ENCODE measurements at regions not wholly inside any gene's neighbourhood (a gene's known extent, or its start where the extent isn't known, plus 50 kb on each side); places are given as distances from the start of the nearest gene placed in this dataset.

GRCh38 chr2:204154863-204155262 lies 218.3 kb downstream of the ICOS start:
- Mint-ChIP-seq H3K9me3 (ENCODE audit: insufficient read depth) (peaks cover 7% of the 10 kb centered on the region), H3K27me3 (peaks cover 8% of the 10 kb centered on the region), H3K4me1 (no peaks in the 10 kb centered on the region), H3K4me3 (no peak overlapping the region), H3K27ac (no peak overlapping the region)
- Histone ChIP-seq H4K20me1 (ENCODE audit: control insufficient read depth, insufficient read depth, low read length, poor library complexity, severe bottlenecking) (no peaks in the 10 kb centered on the region), H3K4me1 (ENCODE audit: control insufficient read depth in 2 of 2, insufficient read depth in 2 of 2, low read length in 2 of 2) (no peaks in the 10 kb centered on the region), H3K4me2 (replicated peaks; ENCODE audit: low read depth, low read length, poor library complexity, severe bottlenecking) (no peak overlapping the region), H3K27me3 (replicated peaks in 1 of 4; ENCODE audit: control extremely low read depth in 1 of 4, control insufficient read depth in 3 of 4, insufficient read depth in 4 of 4, low read length in 3 of 4) (no peaks in the 10 kb centered on the region), H2AFZ (ENCODE audit: insufficient read depth, low read depth, low read length, poor library complexity, severe bottlenecking) (no peak overlapping the region), H3K4me3 (ENCODE audit: control extremely low read depth in 1 of 5, extremely low read depth in 1 of 5, insufficient read depth in 1 of 5, low read depth in 2 of 5, low read length in 4 of 5) (no peak overlapping the region), H3K9ac (ENCODE audit: low read length) (no peak overlapping the region), H3K9me3 (ENCODE audit: control extremely low read depth in 1 of 3, control insufficient read depth in 2 of 3, insufficient read depth in 1 of 3, low read length in 2 of 3) (peaks cover 0 to 2% (median 1%) of the 10 kb centered on the region in 3 donors), H3K36me3 (replicated peaks in 1 of 2; ENCODE audit: control extremely low read depth in 1 of 2, control insufficient read depth in 1 of 2, extremely low read depth in 1 of 2, insufficient read depth in 2 of 2, low read length in 1 of 2) (no peaks in the 10 kb centered on the region), H3K27ac (ENCODE audit: low read length in 2 of 2) (no peak overlapping the region), H3K79me2 (ENCODE audit: control insufficient read depth, insufficient read depth, low read length) (no peaks in the 10 kb centered on the region)
- TF ChIP-seq CTCF (IDR thresholded peaks at IDR 0.05) (no peak), EZH2 (IDR thresholded peaks at IDR 0.05; ENCODE audit: borderline replicate concordance, insufficient read depth, low read depth, low read length, poor library complexity, severe bottlenecking) (no peak)
- CTCF ChIA-PET: no interaction called here
- ATAC-seq (ENCODE audit: low read depth) (no peak), DNase-seq (no peak)
- intact Hi-C loops (cut with micrococcal nuclease): no loop called here
- POLR2A ChIA-PET: no interaction called here
- WGBS (ENCODE audit: insufficient coverage): no CpG with 5 or more reads among the region's 3 CpGs

- no peaks in the 10 kb centered on the region for H3K4me1 Mint-ChIP-seq
- peaks cover 7% of the 10 kb centered on the region for H3K27me3 Mint-ChIP-seq
- no peak overlapping the region for H3K4me3 Mint-ChIP-seq
- no peaks in the 10 kb centered on the region for H4K20me1 ChIP-seq (ENCODE audit: control insufficient read depth, insufficient read depth, low read length, poor library complexity, severe bottlenecking)
- no peaks in the 10 kb centered on the region for H3K4me1 ChIP-seq (ENCODE audit: control insufficient read depth in 2 of 2, insufficient read depth in 2 of 2, low read length in 2 of 2)
- no peak overlapping the region for H3K27ac Mint-ChIP-seq
- H3K27ac ChIP-seq (ENCODE audit: low read length in 2 of 2): no peak overlapping the region
- no CpG with 5 or more reads among the region's 1 CpG for WGBS (ENCODE audit: insufficient coverage)
- TF ChIP-seq CTCF (IDR thresholded peaks at IDR 0.05): no peak
- TF ChIP-seq EZH2 (IDR thresholded peaks at IDR 0.05; ENCODE audit: borderline replicate concordance, insufficient read depth, low read depth, low read length, poor library complexity, severe bottlenecking): no peak
- H3K4me2 ChIP-seq (replicated peaks; ENCODE audit: low read depth, low read length, poor library complexity, severe bottlenecking): no peak overlapping the region
- H3K79me2 ChIP-seq (ENCODE audit: control insufficient read depth, insufficient read depth, low read length): no peaks in the 10 kb centered on the region
- no peak overlapping the region for H2AFZ ChIP-seq (ENCODE audit: insufficient read depth, low read depth, low read length, poor library complexity, severe bottlenecking)
- peaks cover 0 to 2% (median 1%) of the 10 kb centered on the region in 3 donors for H3K9me3 ChIP-seq (ENCODE audit: control extremely low read depth in 1 of 3, control insufficient read depth in 2 of 3, insufficient read depth in 1 of 3, low read length in 2 of 3)
- no peak overlapping the region for H3K4me3 ChIP-seq (ENCODE audit: control extremely low read depth in 1 of 5, extremely low read depth in 1 of 5, insufficient read depth in 1 of 5, low read depth in 2 of 5, low read length in 4 of 5)
- no peak for ATAC-seq (ENCODE audit: low read depth)
- H3K9me3 Mint-ChIP-seq (ENCODE audit: insufficient read depth): peaks cover 7% of the 10 kb centered on the region
- intact Hi-C loops (cut with micrococcal nuclease): no loop called here
- DNase-seq: no peak
- POLR2A ChIA-PET: no interaction called here
- no peaks in the 10 kb centered on the region for H3K36me3 ChIP-seq (replicated peaks in 1 of 2; ENCODE audit: control extremely low read depth in 1 of 2, control insufficient read depth in 1 of 2, extremely low read depth in 1 of 2, insufficient read depth in 2 of 2, low read length in 1 of 2)
- no peaks in the 10 kb centered on the region for H3K27me3 ChIP-seq (replicated peaks in 1 of 4; ENCODE audit: control extremely low read depth in 1 of 4, control insufficient read depth in 3 of 4, insufficient read depth in 4 of 4, low read length in 3 of 4)
- CTCF ChIA-PET: interaction anchor here (0.6 kb wide), 1 partner anchor 8 kb away, joined by 3 read pairs; no protein-coding TSS in a partner anchor
- H3K9ac ChIP-seq (ENCODE audit: low read length): no peak overlapping the region
These were observed 219.9 kb downstream of the ICOS start for GRCh38 chr2:204156456-204156855.
